ENCODE measurements at regions not wholly inside any gene's neighbourhood (a gene's known extent, or its start where the extent isn't known, plus 50 kb on each side); places are given as distances from the start of the nearest gene placed in this dataset.

DNA sequence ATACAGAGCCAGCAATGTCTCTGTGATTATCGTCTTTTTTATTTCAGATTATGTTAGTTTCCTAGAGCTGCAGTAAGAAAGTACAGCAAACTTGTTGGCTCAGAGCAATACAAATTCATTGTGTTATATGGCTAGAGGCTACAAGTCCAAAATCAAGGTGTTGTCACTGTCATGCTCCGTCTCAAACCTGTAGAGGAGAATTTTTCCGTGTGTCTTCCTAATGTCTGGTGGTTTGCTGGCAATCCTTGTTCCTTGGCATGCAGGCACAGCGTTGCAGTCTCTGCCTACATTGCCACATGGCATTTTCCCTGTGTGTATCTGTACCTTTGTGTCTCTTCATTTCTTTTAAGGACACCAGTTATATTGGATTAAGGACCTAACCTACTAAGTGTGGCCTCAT is 244.4 kb downstream of the LRRIQ3 start:
- H3K9me3 Mint-ChIP-seq, result no peaks in the 10 kb centered on the region
- H3K27ac Mint-ChIP-seq, result no peak overlapping the region
- no peak overlapping the region for H3K4me3 Mint-ChIP-seq
- no peak for DNase-seq
- intact Hi-C loops (cut with micrococcal nuclease), result no loop called here
- no peaks in the 10 kb centered on the region for H3K36me3 Mint-ChIP-seq (ENCODE audit: low read depth)
- CTCF ChIA-PET, result no interaction called here
- no peaks in the 10 kb centered on the region for H3K27me3 Mint-ChIP-seq (ENCODE audit: low read depth)
- no peaks in the 10 kb centered on the region for H3K4me1 Mint-ChIP-seq (ENCODE audit: low read depth)

GRCh38 chr1:73953186-73953585 is 244.8 kb downstream of the LRRIQ3 start:
- intact Hi-C loops (cut with micrococcal nuclease), result no loop called here
- CTCF ChIA-PET, result no interaction called here
- H3K36me3 Mint-ChIP-seq (ENCODE audit: low read depth), result no peaks in the 10 kb centered on the region
- H3K9me3 Mint-ChIP-seq, result no peaks in the 10 kb centered on the region
- H3K4me3 Mint-ChIP-seq, result no peak overlapping the region
- no peak for DNase-seq
- H3K4me1 Mint-ChIP-seq (ENCODE audit: low read depth), result no peaks in the 10 kb centered on the region
- no peak overlapping the region for H3K27ac Mint-ChIP-seq
- no peaks in the 10 kb centered on the region for H3K27me3 Mint-ChIP-seq (ENCODE audit: low read depth)

- Mint-ChIP-seq H3K27ac (no peak overlapping the region), H3K4me1 (ENCODE audit: low read depth) (no peaks in the 10 kb centered on the region), H3K36me3 (ENCODE audit: low read depth) (no peaks in the 10 kb centered on the region), H3K4me3 (no peak overlapping the region), H3K27me3 (ENCODE audit: low read depth) (no peaks in the 10 kb centered on the region), H3K9me3 (no peaks in the 10 kb centered on the region)
- CTCF ChIA-PET, result no interaction called here
- no peak for DNase-seq
- intact Hi-C loops (cut with micrococcal nuclease), result no loop called here
These were observed 249.9 kb downstream of the LRRIQ3 start for GRCh38 chr1:73948055-73948454.

GRCh38 chr1:73947009-73947408 is 251.0 kb downstream of the LRRIQ3 start:
- H3K9me3 Mint-ChIP-seq, result no peaks in the 10 kb centered on the region
- no peaks in the 10 kb centered on the region for H3K4me1 Mint-ChIP-seq (ENCODE audit: low read depth)
- no peaks in the 10 kb centered on the region for H3K36me3 Mint-ChIP-seq (ENCODE audit: low read depth)
- no peak overlapping the region for H3K27ac Mint-ChIP-seq
- intact Hi-C loops (cut with micrococcal nuclease), result no loop called here
- no peak overlapping the region for H3K4me3 Mint-ChIP-seq
- DNase-seq, result no peak
- CTCF ChIA-PET, result no interaction called here
- no peaks in the 10 kb centered on the region for H3K27me3 Mint-ChIP-seq (ENCODE audit: low read depth)

- Mint-ChIP-seq H3K4me1 (ENCODE audit: low read depth) (no peaks in the 10 kb centered on the region), H3K36me3 (ENCODE audit: low read depth) (no peaks in the 10 kb centered on the region), H3K9me3 (no peaks in the 10 kb centered on the region), H3K27me3 (ENCODE audit: low read depth) (no peaks in the 10 kb centered on the region), H3K4me3 (no peak overlapping the region), H3K27ac (no peak overlapping the region)
- CTCF ChIA-PET, result no interaction called here
- DNase-seq, result no peak
- intact Hi-C loops (cut with micrococcal nuclease), result no loop called here
These were observed 254.7 kb downstream of the LRRIQ3 start for GRCh38 chr1:73943270-73943669.

DNA sequence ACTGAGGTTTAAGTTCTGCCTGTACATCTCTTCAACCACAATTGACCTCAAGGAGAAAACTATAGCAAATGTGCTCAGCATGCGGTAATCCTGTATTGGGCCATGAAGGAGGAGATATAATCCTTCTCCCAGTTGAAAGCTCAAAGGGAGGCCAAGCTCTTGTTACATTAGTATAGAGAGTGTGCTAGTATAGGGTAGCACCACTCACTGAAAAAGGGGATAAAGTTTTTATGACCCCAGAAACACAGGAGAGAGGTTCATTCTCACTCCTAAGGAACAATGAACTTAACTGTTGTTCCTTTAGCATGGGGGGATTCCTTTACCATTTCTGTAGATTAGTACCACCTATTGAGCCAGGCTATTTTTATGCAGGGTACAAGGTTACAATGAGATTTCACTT is 267.7 kb downstream of the LRRIQ3 start:
- H3K27me3 Mint-ChIP-seq (ENCODE audit: low read depth), result no peaks in the 10 kb centered on the region
- intact Hi-C loops (cut with micrococcal nuclease), result no loop called here
- CTCF ChIA-PET, result no interaction called here
- no peaks in the 10 kb centered on the region for H3K4me1 Mint-ChIP-seq (ENCODE audit: low read depth)
- no peak overlapping the region for H3K27ac Mint-ChIP-seq
- no peaks in the 10 kb centered on the region for H3K36me3 Mint-ChIP-seq (ENCODE audit: low read depth)
- DNase-seq, result no peak
- no peaks in the 10 kb centered on the region for H3K9me3 Mint-ChIP-seq
- H3K4me3 Mint-ChIP-seq, result no peak overlapping the region

DNA sequence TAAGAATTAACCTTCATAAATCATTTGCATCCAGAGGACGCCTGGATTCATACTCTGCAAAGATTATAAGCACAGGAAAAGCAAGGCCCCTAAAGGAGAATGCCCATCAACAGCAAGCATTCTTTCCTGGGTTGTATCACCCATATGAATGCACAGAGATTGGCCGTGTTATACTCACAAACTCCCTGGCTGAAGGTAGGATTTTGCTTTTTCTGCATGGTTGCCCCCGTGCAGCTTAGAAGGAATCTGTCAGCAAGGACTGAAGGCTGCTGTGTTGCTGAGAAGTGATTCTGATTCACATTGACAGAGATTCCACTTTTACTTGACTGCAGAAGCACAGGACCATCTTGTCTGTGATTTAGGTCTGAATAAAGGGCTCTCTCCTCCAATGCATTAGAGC is 283.0 kb downstream of the LRRIQ3 start:
- CTCF ChIA-PET, result no interaction called here
- intact Hi-C loops (cut with micrococcal nuclease), result no loop called here

DNA sequence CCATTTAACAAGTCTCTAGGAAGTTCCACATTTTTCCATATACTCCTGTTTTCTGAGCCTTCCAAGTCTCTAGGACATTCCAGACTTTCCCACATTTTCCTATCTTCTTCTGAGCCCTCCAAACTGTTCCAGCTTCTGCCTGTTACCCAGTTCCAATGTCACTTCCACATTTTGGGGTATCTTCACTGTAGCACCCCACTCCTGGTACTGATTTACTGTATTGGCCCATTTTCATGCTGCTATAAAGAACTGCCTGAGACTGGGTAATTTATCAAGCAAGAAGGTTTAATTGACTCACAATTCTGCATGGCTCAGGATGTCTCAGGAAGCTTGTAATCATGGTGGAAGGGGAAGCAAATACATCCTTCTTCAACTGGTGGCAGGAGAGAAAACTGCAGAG is 285.0 kb downstream of the LRRIQ3 start:
- no peak for DNase-seq
- Mint-ChIP-seq H3K4me3 (no peak overlapping the region), H3K27ac (no peak overlapping the region), H3K9me3 (peaks cover 14% of the 10 kb centered on the region), H3K27me3 (ENCODE audit: low read depth) (no peaks in the 10 kb centered on the region), H3K4me1 (ENCODE audit: low read depth) (no peaks in the 10 kb centered on the region), H3K36me3 (ENCODE audit: low read depth) (no peaks in the 10 kb centered on the region)
- CTCF ChIA-PET, result no interaction called here
- intact Hi-C loops (cut with micrococcal nuclease), result no loop called here

More for the DNA sequence above, 283.0 kb downstream of the LRRIQ3 start:
- DNase-seq, result no peak
- H3K9me3 Mint-ChIP-seq, result peaks cover 14% of the 10 kb centered on the region
- H3K27me3 Mint-ChIP-seq (ENCODE audit: low read depth), result no peaks in the 10 kb centered on the region
- no peak overlapping the region for H3K4me3 Mint-ChIP-seq
- no peaks in the 10 kb centered on the region for H3K4me1 Mint-ChIP-seq (ENCODE audit: low read depth)
- H3K27ac Mint-ChIP-seq, result no peak overlapping the region
- no peaks in the 10 kb centered on the region for H3K36me3 Mint-ChIP-seq (ENCODE audit: low read depth)

DNA sequence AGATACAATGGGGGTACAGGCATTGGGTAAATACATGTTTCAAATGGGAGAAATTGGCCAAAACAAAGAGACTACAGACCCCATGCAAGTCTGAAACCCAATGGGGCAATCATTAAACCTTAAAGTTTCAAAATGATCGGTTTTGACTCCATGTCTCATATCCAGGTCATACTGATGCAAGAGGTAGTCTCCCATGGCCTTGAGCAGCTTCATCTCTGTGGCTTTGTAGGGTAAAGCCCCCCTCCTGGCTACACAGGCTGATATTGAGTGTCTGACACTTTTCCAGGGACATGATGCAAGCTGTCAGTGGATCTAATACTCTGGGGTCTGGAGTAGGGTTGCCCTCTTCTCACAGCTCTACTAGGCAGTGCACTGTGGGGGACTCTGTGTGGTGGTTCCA is 286.1 kb downstream of the LRRIQ3 start:
- Mint-ChIP-seq H3K9me3 (peaks cover 14% of the 10 kb centered on the region), H3K4me1 (ENCODE audit: low read depth) (no peaks in the 10 kb centered on the region), H3K27ac (no peak overlapping the region), H3K27me3 (ENCODE audit: low read depth) (no peaks in the 10 kb centered on the region), H3K4me3 (no peak overlapping the region), H3K36me3 (ENCODE audit: low read depth) (no peaks in the 10 kb centered on the region)
- no peak for DNase-seq
- intact Hi-C loops (cut with micrococcal nuclease), result no loop called here
- CTCF ChIA-PET, result no interaction called here

DNA sequence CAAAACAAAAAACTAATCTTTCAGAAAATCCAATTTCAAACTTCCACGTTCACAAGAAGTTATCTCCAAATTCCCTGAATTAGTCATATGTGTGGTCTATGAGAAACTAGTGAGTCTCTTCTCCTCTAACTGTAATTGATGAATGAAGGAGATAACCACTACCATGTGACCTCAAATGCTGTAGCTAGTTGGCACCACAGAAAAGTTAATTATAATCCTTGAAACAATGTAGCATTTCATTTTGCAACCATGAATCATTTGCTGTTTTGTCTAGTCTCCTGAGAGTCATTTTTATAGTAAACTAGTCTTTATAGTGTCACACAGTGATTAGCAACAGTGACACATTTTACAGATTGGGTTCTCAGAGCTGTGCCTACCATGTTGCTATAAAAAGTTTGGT is 287.5 kb downstream of the LRRIQ3 start:
- no peaks in the 10 kb centered on the region for H3K4me1 Mint-ChIP-seq (ENCODE audit: low read depth)

DNA sequence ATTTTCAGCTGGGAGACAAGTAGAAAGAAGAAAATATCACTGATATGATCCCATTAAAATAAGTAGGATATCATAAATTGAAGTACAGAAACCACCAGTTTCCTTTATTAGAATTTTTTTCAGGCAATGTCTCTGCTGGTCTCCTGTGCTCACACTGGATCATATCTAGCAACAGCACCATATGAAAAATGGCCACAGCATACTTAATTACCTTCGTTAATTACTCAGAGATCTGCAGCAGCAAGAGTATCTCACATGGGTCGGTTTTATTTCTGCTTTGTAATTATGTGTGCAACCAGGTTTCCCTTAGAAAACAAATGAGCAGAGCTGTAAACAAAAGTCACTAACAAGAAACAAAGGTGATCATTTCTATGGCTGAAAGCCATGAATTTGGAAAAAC is 287.9 kb downstream of the LRRIQ3 start:
- Mint-ChIP-seq H3K4me1 (ENCODE audit: low read depth) (no peaks in the 10 kb centered on the region), H3K9me3 (peaks cover 14% of the 10 kb centered on the region), H3K27ac (no peak overlapping the region), H3K36me3 (ENCODE audit: low read depth) (no peaks in the 10 kb centered on the region), H3K4me3 (no peak overlapping the region), H3K27me3 (ENCODE audit: low read depth) (no peaks in the 10 kb centered on the region)
- CTCF ChIA-PET, result no interaction called here
- intact Hi-C loops (cut with micrococcal nuclease), result no loop called here
- no peak for DNase-seq

More for the DNA sequence above, 287.5 kb downstream of the LRRIQ3 start:
- Mint-ChIP-seq H3K9me3 (peaks cover 14% of the 10 kb centered on the region), H3K4me3 (no peak overlapping the region), H3K27ac (no peak overlapping the region), H3K27me3 (ENCODE audit: low read depth) (no peaks in the 10 kb centered on the region), H3K36me3 (ENCODE audit: low read depth) (no peaks in the 10 kb centered on the region)
- CTCF ChIA-PET, result no interaction called here
- intact Hi-C loops (cut with micrococcal nuclease), result no loop called here
- no peak for DNase-seq

GRCh38 chr1:73909043-73909562 is 288.9 kb downstream of the LRRIQ3 start:
- CTCF ChIA-PET, result no interaction called here
- no peak for DNase-seq
- H3K4me3 Mint-ChIP-seq, result no peak overlapping the region
- no peaks in the 10 kb centered on the region for H3K27me3 Mint-ChIP-seq (ENCODE audit: low read depth)
- H3K4me1 Mint-ChIP-seq (ENCODE audit: low read depth), result no peaks in the 10 kb centered on the region
- intact Hi-C loops (cut with micrococcal nuclease), result no loop called here
- H3K9me3 Mint-ChIP-seq, result peaks cover 14% of the 10 kb centered on the region
- H3K36me3 Mint-ChIP-seq (ENCODE audit: low read depth), result no peaks in the 10 kb centered on the region
- H3K27ac Mint-ChIP-seq, result no peak overlapping the region

DNA sequence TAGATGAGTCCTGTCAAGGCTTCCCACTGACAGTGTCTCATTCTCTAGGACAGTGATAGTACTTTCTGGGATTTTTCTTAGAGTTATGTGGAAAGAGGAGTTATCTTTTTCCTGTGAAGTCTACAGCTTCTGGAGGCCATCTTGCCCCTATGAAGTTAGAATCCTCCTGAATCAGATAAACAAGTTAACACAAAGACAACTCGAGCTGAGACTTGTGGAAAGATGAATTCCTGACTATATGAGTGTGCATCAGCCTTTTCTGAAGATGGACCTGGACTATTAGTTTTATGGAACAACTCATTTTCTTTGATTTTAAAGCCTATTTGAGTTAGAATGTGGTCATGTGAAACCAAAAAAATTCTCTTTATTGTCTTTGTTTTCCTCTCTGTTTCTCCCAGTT is 290.9 kb downstream of the LRRIQ3 start:
- Mint-ChIP-seq H3K27me3 (ENCODE audit: low read depth) (no peaks in the 10 kb centered on the region), H3K4me1 (ENCODE audit: low read depth) (no peaks in the 10 kb centered on the region), H3K36me3 (ENCODE audit: low read depth) (no peaks in the 10 kb centered on the region), H3K9me3 (peaks cover 3% of the 10 kb centered on the region), H3K4me3 (no peak overlapping the region), H3K27ac (no peak overlapping the region)
- intact Hi-C loops (cut with micrococcal nuclease), result no loop called here
- no peak for DNase-seq
- CTCF ChIA-PET, result no interaction called here

DNA sequence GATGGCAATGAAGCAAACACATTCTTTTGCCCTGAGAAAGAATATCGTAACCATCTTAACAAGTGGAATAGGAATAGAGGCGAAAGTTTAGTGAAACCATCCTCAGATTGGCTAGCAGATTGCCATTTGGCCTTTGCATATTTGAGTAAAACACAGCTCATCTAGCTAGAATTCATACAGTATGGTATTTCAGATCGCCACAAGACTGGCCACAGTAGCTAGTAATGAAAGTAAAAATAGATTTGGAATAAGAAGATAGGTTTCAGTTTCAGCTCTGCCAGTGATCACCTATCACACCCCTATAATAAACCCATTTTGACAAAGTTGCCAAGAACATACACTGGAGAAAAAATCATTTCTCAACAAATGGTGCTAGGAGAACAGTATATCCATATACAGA is 294.9 kb downstream of the LRRIQ3 start:
- Mint-ChIP-seq H3K4me3 (no peak overlapping the region), H3K36me3 (ENCODE audit: low read depth) (no peaks in the 10 kb centered on the region), H3K27ac (no peak overlapping the region), H3K4me1 (ENCODE audit: low read depth) (no peaks in the 10 kb centered on the region), H3K9me3 (no peaks in the 10 kb centered on the region), H3K27me3 (ENCODE audit: low read depth) (no peaks in the 10 kb centered on the region)
- no peak for DNase-seq
- intact Hi-C loops (cut with micrococcal nuclease), result no loop called here
- CTCF ChIA-PET, result no interaction called here

Data from activated naive CD4-positive, alpha-beta T cell treated with anti-CD3 and anti-CD28 coated beads for 36 hours (primary cell).